PFSK-1 (cell line): ENCODE measurements at regions not wholly inside any gene's neighbourhood (a gene's known extent, or its start where the extent isn't known, plus 50 kb on each side); places are given as distances from the start of the nearest gene placed in this dataset.

Experiments used
- POLR2AphosphoS5 ChIP-seq: IDR thresholded peaks from 2 replicates; pipeline ENCODE4 v1.6.1; 2012; ENCODE audit warnings: low read depth, mild to moderate bottlenecking, control low read depth, low read length, moderate library complexity
- REST ChIP-seq, 2 experiments: IDR thresholded peaks; 2 replicates each; pipeline versions ENCODE4 v1.6.1 to v1.8.0; 2011 to 2012; ENCODE audit warnings: low read depth in 2 of 2, low read length in 2 of 2, control low read depth in 1 of 2, inconsistent platforms in 1 of 2, mild to moderate bottlenecking in 1 of 2, moderate library complexity in 1 of 2; ENCODE audit not compliant: insufficient read depth in 1 of 2
- SIN3A ChIP-seq: IDR thresholded peaks from 2 replicates; pipeline ENCODE4 v1.6.1; 2012; ENCODE audit warnings: mild to moderate bottlenecking, low read length, moderate library complexity, borderline replicate concordance; ENCODE audit not compliant: insufficient read depth
- TAF1 ChIP-seq: IDR thresholded peaks from 2 replicates; pipeline ENCODE4 v1.6.1; 2012; ENCODE audit warnings: low read length, control low read depth, borderline replicate concordance; ENCODE audit not compliant: insufficient read depth

- TF ChIP-seq SIN3A (no peak), TAF1 (no peak), POLR2AphosphoS5 (no peak), REST (IDR thresholded peaks at IDR 0.05; ENCODE audit: insufficient read depth in 1 of 2, low read depth in 2 of 2, low read length in 2 of 2) (no peak)
Measured at GRCh38 chrX:38985375-38985774, 184.1 kb downstream of the MID1IP1 start.
